ENCODE measurements at regions not wholly inside any gene's neighbourhood (a gene's known extent, or its start where the extent isn't known, plus 50 kb on each side); places are given as distances from the start of the nearest gene placed in this dataset.

GRCh38 chr6:133715270-133715669 lies 173.6 kb upstream of the TCF21 start:
- Histone ChIP-seq H2AFZ (ENCODE audit: low read depth, low read length) (no peak overlapping the region), H3K27ac (ENCODE audit: insufficient read depth, low read depth, low read length) (no peak overlapping the region), H3K4me2 (ENCODE audit: insufficient read depth, low read length) (no peak overlapping the region), H3K4me1 (ENCODE audit: control insufficient read depth, extremely low read depth, insufficient read depth, low read length) (no peaks in the 10 kb centered on the region), H3K36me3 (ENCODE audit: control insufficient read depth in 2 of 2, extremely low read depth in 1 of 2, insufficient read depth in 2 of 2, low read length in 2 of 2) (no peaks in the 10 kb centered on the region), H3K27me3 (ENCODE audit: control insufficient read depth in 2 of 2, insufficient read depth in 2 of 2, low read length in 2 of 2) (no peaks in the 10 kb centered on the region), H3K79me2 (ENCODE audit: control insufficient read depth, insufficient read depth, low read length) (no peaks in the 10 kb centered on the region), H3K4me3 (replicated peaks in 1 of 3; ENCODE audit: insufficient read depth in 1 of 3, low read depth in 1 of 3, low read length in 3 of 3) (no peak overlapping the region), H3K9me3 (replicated peaks; ENCODE audit: control insufficient read depth, insufficient read depth, low read length) (no peaks in the 10 kb centered on the region), H3K9ac (replicated peaks; ENCODE audit: extremely low read depth, insufficient read depth, low read length) (no peak overlapping the region), H3K9me1 (replicated peaks; ENCODE audit: control insufficient read depth, extremely low read depth, insufficient read depth, low read length) (no peaks in the 10 kb centered on the region), H4K20me1 (replicated peaks; ENCODE audit: control insufficient read depth, extremely low read depth, insufficient read depth, low read length) (no peaks in the 10 kb centered on the region)
- ChIA-PET CTCF (no interaction called here), POLR2A (no interaction called here)
- TF ChIP-seq MAX (IDR thresholded peaks at IDR 0.05; ENCODE audit: insufficient read depth, insufficient read length) (no peak), POLR2AphosphoS5 (IDR thresholded peaks at IDR 0.05; ENCODE audit: insufficient read depth, low read depth, low read length) (no peak), CTCF (IDR thresholded peaks at IDR 0.05; ENCODE audit: extremely low read depth in 1 of 2, insufficient read depth in 1 of 2, low read depth in 1 of 2, low read length in 2 of 2) (no peak), POLR2A (IDR thresholded peaks at IDR 0.05; ENCODE audit: low read depth, low read length) (no peak), MYC (IDR thresholded peaks at IDR 0.05; ENCODE audit: low read depth, low read length) (no peak), FOS (IDR thresholded peaks at IDR 0.05; ENCODE audit: borderline replicate concordance, insufficient read depth, low read length) (no peak), JUN (IDR thresholded peaks at IDR 0.05; ENCODE audit: borderline replicate concordance, insufficient read depth, insufficient read length, low read depth) (no peak), EZH2 (IDR thresholded peaks at IDR 0.05; ENCODE audit: borderline replicate concordance, low read depth, low read length, severe bottlenecking) (no peak), GATA2 (IDR thresholded peaks at IDR 0.05; ENCODE audit: insufficient read depth, insufficient read length, low read depth, low read length) (no peak)
- DNase-seq (ENCODE audit: low read depth, low spot score) = no peak
- FAIRE-seq = no peak
- BruUV-seq (replicated peaks) = no TSS peak
- dilution Hi-C loops (cut with MboI; ENCODE audit: extremely low pct_ligation_motif_present, low sequenced_read_pairs) = no loop called here
- intact Hi-C loops (cut with micrococcal nuclease) = no loop called here
